Middle frontal gyrus (tissue), 1 donor: ENCODE measurements at regions not wholly inside any gene's neighbourhood (a gene's known extent, or its start where the extent isn't known, plus 50 kb on each side); places are given as distances from the start of the nearest gene placed in this dataset.
"Not testable (repeated sequence)": the region's sequence is repeated elsewhere in the genome, so short reads cannot be mapped to it uniquely, and the experiment has no call there.

Source experiments
- DNase-seq: peaks from one replicate; pipeline ENCODE4 v3.0.0-alpha.2; 2015; ENCODE audit warnings: low spot score; ENCODE audit errors: extremely low spot score

- no peak for DNase-seq
Measured at GRCh38 chr17:36695082-36695481, 93.7 kb downstream of the MRM1 start.

DNA sequence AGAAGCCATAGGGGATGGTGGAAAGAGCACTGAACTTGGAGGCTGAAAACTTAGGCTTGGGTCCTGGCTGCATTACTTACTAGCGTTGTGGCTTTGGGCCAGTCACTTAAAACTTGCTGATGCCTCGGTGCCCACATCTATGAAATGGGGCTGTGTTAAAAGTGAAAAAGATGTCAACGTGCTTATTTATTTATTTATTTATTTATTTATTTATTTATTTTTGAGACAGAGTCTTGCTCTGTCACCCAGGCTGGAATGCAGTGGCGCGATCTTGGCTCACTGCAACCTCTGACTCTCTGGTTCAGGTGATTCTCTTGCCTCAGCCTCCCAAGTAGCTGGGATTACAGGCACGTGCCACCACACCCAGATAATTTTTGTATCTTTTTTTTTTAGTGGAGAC lies 94.3 kb downstream of the MRM1 start:
- not testable (repeated sequence) for DNase-seq

DNA sequence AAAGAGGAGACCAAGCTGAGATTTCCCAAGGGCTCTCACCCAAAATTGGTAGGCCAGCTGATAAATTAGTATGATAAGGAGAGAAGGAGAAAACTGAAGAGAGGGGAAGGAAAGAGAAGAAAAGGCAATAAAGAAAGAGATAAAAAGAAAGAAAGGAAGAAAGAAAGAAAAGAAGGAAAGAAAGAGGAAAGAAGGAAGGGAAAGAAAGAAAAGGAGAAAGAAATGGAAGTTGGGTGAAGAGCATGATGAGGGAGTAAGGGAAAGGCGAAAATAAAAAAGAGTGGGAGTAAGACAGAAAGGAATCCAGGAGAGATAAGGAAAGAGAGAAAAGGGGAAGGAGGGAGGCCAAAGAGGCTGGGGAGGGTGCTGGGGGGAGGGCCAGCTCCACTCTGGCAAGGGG lies 95.4 kb downstream of the MRM1 start:
- DNase-seq: no peak

DNA sequence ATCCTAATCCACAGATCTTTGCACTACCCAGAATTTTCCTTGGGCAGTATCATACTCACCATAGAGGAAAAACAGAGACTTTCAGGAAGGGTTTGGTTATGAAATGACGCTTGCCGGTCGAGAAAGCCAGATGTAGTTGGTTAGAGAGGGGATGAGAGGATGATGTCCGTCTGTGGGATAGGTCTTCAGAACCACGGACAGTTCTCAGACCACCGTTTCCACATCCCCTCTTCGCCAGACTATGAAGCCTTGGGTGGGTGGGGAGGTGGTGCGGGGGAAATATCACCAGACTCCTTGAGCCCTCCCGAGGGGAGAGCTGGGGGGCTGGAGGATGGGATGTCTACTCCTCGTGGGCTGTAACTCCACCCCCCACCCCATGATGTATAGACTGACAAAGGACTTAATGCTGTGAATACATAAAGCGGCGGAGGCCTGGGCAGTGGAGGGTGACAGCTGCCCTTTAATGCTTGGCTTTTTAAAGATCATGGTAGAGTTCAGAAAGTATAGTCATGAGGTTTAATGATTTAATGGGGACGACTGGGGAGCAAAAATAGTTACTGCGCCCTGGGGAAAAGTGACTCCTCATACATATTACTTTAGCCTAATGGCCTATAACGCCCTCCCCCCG lies 96.6 kb downstream of the MRM1 start:
- no peak for DNase-seq

- no peak for DNase-seq
Measured at GRCh38 chr17:36701429-36702099, 100.2 kb downstream of the MRM1 start.

DNA sequence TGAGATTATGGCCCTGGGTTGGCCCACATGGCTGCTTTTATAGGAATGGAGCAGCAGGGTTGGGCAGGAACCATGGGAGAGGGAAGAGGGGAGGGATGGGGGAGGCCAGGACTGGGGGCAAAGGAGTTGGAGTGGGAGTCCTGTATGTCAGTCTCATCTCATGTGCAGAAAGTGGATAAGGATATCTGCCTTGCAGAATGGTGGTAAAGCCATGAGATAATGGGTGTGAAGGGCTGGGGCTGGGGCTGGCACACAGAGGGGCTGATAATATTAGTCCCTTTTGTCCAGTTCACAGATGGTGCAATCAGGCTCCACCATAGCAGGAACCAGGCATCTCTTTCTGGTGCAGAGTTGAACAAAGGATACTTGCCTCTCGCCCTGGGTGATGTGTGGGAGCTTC lies 101.3 kb downstream of the MRM1 start:
- no peak for DNase-seq

DNA sequence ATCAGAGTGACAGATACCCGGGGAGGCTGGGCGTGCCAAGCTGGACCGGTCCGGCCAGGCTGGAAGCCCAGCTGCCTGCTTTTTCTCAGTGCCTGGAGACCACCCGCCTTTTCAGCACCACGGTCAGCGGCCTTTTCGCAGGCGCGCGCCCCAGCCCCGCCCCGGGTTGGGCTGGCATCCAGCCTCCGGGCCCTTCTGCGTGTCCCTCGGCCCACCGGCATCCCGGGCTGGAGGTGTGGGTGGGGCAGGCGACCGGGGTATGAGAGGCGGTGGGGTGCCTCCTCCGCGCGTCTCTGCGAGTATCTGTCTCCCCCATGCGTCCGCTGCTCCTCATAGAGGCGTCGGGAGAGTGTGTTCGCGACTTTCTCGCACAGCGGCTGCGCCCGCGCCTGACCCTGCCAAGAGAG lies 102.5 kb downstream of the MRM1 start:
- DNase-seq: no peak

GRCh38 chr17:36705283-36705795 lies 104.0 kb downstream of the MRM1 start:
- no peak for DNase-seq

- no peak for DNase-seq
Measured at GRCh38 chr17:36705874-36706731, 104.7 kb downstream of the MRM1 start.

GRCh38 chr17:36707904-36708303 lies 106.5 kb downstream of the MRM1 start:
- DNase-seq: no peak

DNA sequence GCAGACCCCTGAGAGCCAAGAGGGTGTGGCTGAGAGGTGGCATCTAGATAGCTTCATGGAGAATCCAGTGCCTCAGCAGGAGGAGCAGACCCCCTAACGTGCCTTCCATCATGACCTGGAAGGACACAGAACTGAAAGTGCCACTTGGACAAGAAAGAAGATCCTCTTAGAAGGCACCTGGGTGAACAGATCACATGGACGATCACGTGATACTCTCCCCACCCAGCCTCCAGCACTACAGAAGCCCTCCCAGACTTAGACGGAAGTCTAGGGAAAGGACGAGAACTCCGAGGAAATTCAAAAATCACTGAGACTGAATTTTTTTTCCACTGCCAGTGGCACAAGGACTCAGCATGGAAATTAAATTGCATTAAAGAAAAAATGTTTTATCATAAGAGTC lies 113.4 kb downstream of the MRM1 start:
- DNase-seq: no peak

DNA sequence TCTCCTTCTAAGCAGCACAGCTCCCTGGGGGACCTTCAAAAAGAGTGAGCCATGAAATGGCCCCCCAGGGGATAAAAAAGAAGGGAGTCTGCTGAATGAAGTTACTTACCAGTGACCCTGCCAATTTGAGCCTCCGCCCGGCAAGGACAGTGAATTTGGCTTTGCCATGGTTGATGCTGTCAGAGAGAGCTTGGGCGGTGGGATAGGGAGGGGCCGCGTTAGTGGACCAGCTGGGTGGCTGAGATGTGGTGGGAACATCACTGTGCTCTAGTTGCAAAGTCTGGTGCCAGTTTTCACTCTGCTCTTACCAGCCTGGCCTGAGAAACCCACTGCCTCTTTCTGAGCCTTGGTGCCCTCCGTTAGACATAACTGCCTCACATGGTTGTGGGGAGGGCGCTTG lies 114.6 kb downstream of the MRM1 start:
- no peak for DNase-seq

GRCh38 chr17:36717088-36717487 lies 115.7 kb downstream of the MRM1 start:
- no peak for DNase-seq

- DNase-seq: no peak
Measured at GRCh38 chr17:36720131-36720530, 118.7 kb downstream of the MRM1 start.

- DNase-seq: no peak
Measured at GRCh38 chr17:36721560-36722120, 120.3 kb downstream of the MRM1 start.

GRCh38 chr17:36722121-36722902 lies 120.9 kb downstream of the MRM1 start:
- peak; percentile 20 for DNase-seq

- no peak for DNase-seq
Measured at GRCh38 chr17:36722903-36723263, 121.5 kb downstream of the MRM1 start.

DNA sequence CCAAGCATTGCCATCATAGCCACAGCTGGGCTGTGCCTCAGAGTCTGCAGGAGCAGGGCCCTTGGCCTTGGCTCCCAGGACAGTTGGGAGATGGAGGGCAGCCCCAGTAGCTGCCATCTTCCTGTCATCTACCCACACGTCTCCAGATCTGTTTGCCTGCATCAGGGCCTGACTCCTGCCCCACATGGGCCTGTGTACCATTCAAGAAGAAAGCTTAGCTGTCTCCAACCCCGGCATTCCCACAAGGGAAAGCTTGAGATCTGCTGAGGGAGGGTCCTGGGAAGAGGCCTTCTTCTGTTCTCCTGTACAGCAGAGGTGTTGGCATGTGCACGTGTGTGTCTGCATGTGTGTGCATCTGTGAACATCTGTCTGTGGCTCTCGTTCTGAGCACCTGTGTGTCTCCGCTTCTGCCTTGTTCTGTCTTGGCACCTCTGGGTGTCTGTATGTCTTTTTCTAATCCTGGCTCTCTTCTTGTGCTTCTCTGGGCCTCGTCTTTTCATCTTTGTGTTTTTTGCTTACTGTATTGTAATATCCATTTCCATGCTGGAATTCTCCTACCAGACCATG lies 122.2 kb downstream of the MRM1 start:
- DNase-seq: no peak

DNA sequence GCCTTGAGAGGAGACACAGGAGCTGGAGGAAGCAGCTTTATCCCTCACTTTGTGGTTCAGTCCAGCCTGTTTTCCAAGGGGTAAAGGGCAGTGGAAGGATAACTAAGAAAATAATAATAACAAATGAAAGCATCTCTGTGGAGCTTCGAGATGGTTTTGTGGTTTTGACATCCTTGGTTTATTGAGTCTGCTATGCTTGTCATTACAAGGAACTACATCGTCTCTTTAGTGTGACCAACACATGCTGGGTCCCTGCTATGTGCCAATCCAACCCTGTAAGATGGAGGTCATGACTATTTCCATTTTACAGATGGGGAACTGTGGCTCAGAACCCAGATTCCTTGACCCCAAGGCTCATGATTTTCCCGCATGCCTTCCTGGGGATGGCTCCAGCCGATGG lies 124.8 kb downstream of the MRM1 start:
- DNase-seq: no peak

- no peak for DNase-seq
Measured at GRCh38 chr17:36727052-36727451, 125.7 kb downstream of the MRM1 start.

GRCh38 chr17:36727577-36727976 lies 126.2 kb downstream of the MRM1 start:
- DNase-seq: no peak
